HepG2 (cell line): ENCODE measurements at regions not wholly inside any gene's neighbourhood (a gene's known extent, or its start where the extent isn't known, plus 50 kb on each side); places are given as distances from the start of the nearest gene placed in this dataset.

Experiments used
- ETS1 ChIP-seq: sonication (generic); formaldehyde crosslinking; IDR thresholded peaks from 2 replicates; pipeline ENCODE4 v1.4.0; 2020; ENCODE audit warnings: missing genetic modification reagents
- HDAC2 ChIP-seq: sonication (generic); formaldehyde crosslinking; IDR thresholded peaks from 2 replicates; pipeline ENCODE4 v1.4.0; 2020; ENCODE audit warnings: missing genetic modification reagents
- NFIC ChIP-seq: IDR thresholded peaks from 2 replicates; pipeline ENCODE4 v1.6.1; 2012; ENCODE audit warnings: mild to moderate bottlenecking, low read length, inconsistent platforms
- RAD51 ChIP-seq: fragments of 450-650 bp; IDR thresholded peaks from 2 replicates; pipeline ENCODE4 v1.6.1; 2016; ENCODE audit warnings: borderline replicate concordance
- SNRNP70 ChIP-seq: fragments of 200-400 bp; formaldehyde crosslinking; IDR thresholded peaks from 2 replicates; pipeline ENCODE4 v1.6.1; 2017; ENCODE audit warnings: mild to moderate bottlenecking, low read depth, low read length, moderate library complexity
- UBTF ChIP-seq: sonication (generic); formaldehyde crosslinking; IDR thresholded peaks from 2 replicates; pipeline ENCODE4 v1.4.0; 2020; ENCODE audit warnings: mild to moderate bottlenecking, missing genetic modification reagents
- ZBTB10 ChIP-seq: sonication (generic); formaldehyde crosslinking; IDR thresholded peaks from 2 replicates; pipeline ENCODE4 v1.4.0; 2020; ENCODE audit warnings: missing genetic modification reagents, borderline replicate concordance
- ZNF225 ChIP-seq: sonication (generic); formaldehyde crosslinking; IDR thresholded peaks from 2 replicates; pipeline ENCODE4 v1.4.0; 2020; ENCODE audit warnings: mild to moderate bottlenecking, missing genetic modification reagents
- ZNF460 ChIP-seq: sonication (generic); formaldehyde crosslinking; IDR thresholded peaks from 2 replicates; pipeline ENCODE4 v1.5.1; 2020; ENCODE audit warnings: missing genetic modification reagents, mild to moderate bottlenecking, borderline replicate concordance
- ZSCAN12 ChIP-seq: sonication (generic); formaldehyde crosslinking; IDR thresholded peaks from 2 replicates; pipeline ENCODE4 v1.9.0; 2021; ENCODE audit warnings: mild to moderate bottlenecking, missing genetic modification reagents
- TF ChIP-seq, protein P1 (sequence below), 2 experiments: IDR thresholded peaks; 2 replicates each; pipeline ENCODE4 v1.6.1; 2011 to 2012; ENCODE audit warnings: low read length in 2 of 2, borderline replicate concordance in 1 of 2, low read depth in 1 of 2, mild to moderate bottlenecking in 1 of 2, moderate library complexity in 1 of 2
- TF ChIP-seq, protein P2 (sequence below), 2 experiments: sonication (generic) in 1 of 2; formaldehyde crosslinking in 1 of 2; IDR thresholded peaks; 2 replicates each; pipeline versions ENCODE4 v1.4.0 to v1.6.1; 2018 to 2020; ENCODE audit warnings: missing genetic modification reagents in 2 of 2, borderline replicate concordance in 1 of 2, low read depth in 1 of 2, mild to moderate bottlenecking in 1 of 2, missing biosample characterization in 1 of 2
- TF ChIP-seq, protein P3 (sequence below): sonication (generic); formaldehyde crosslinking; IDR thresholded peaks from 2 replicates; pipeline ENCODE4 v1.8.1; 2023; ENCODE audit warnings: mild to moderate bottlenecking, missing genetic modification reagents, borderline replicate concordance

DNA sequence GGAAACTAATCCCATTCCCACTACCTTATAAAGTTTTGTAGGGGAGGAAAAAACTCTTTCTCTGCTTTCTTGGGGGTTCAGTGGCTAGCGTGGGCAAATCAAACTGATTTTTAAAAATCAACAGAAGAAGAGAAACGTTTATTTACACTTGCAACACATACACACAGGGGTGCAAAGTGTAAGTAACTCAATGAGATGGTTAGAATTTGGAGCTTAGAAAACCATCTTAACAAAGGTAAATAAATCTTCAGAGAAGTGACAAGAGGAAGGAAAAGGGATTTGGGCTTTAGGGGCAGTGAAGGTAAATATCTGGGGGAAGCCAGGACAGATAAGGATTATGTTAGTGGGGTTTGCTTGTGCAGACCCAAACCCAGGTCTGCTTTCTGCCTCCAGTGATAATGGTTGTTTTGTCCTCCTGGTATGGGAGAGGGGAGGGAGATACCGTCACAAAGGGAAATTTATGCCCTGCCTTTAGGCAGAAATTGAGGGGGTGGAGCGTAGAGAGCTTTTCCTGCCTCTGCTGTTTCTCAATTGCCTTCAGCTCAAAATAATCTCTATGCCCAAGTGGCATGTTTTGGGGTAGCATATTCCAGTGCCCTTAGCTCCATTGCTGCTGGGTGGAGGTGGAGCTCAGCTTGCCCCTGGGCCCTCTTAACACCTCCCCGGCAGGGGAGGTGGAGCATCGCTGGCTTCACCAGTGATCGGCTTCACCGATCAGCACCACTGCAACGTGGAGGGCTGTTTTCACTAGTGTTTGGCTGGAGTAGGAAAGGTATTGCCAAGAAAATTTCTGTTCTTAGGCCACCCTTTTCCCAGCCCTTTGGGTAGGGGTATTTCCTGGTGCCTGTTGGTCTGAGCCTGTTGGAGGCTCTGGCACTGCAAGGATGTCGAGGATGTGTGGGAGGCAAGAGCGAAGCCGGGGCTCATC, 92.2 kb downstream of the TEX51 start (continued):
- TF ChIP-seq UBTF (CRISPR knock-in tag) = peak; percentile 50
- TF ChIP-seq, protein P1, sequence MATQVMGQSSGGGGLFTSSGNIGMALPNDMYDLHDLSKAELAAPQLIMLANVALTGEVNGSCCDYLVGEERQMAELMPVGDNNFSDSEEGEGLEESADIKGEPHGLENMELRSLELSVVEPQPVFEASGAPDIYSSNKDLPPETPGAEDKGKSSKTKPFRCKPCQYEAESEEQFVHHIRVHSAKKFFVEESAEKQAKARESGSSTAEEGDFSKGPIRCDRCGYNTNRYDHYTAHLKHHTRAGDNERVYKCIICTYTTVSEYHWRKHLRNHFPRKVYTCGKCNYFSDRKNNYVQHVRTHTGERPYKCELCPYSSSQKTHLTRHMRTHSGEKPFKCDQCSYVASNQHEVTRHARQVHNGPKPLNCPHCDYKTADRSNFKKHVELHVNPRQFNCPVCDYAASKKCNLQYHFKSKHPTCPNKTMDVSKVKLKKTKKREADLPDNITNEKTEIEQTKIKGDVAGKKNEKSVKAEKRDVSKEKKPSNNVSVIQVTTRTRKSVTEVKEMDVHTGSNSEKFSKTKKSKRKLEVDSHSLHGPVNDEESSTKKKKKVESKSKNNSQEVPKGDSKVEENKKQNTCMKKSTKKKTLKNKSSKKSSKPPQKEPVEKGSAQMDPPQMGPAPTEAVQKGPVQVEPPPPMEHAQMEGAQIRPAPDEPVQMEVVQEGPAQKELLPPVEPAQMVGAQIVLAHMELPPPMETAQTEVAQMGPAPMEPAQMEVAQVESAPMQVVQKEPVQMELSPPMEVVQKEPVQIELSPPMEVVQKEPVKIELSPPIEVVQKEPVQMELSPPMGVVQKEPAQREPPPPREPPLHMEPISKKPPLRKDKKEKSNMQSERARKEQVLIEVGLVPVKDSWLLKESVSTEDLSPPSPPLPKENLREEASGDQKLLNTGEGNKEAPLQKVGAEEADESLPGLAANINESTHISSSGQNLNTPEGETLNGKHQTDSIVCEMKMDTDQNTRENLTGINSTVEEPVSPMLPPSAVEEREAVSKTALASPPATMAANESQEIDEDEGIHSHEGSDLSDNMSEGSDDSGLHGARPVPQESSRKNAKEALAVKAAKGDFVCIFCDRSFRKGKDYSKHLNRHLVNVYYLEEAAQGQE (IDR thresholded peaks at IDR 0.05; ENCODE audit: borderline replicate concordance in 1 of 2, low read depth in 1 of 2, low read length in 2 of 2) = 0 out of 4 replicates have a peak, but pooled peaks of 1 of the 2 experiments have one; percentile 44
- 0 out of 2 replicates have a peak, but pooled peaks have one; percentile 27 for TF ChIP-seq ZNF225 (CRISPR knock-in tag)
- TF ChIP-seq NFIC = peak; percentile 84; the same call in 1 of the 2 replicates
- TF ChIP-seq ZNF460 (CRISPR knock-in tag) = no peak; the same call in 1 of the 2 replicates
- no peak for TF ChIP-seq RAD51
- TF ChIP-seq ZSCAN12 (CRISPR knock-in tag) = no peak
- no peak for TF ChIP-seq ETS1 (CRISPR knock-in tag)
- TF ChIP-seq, protein P2, sequence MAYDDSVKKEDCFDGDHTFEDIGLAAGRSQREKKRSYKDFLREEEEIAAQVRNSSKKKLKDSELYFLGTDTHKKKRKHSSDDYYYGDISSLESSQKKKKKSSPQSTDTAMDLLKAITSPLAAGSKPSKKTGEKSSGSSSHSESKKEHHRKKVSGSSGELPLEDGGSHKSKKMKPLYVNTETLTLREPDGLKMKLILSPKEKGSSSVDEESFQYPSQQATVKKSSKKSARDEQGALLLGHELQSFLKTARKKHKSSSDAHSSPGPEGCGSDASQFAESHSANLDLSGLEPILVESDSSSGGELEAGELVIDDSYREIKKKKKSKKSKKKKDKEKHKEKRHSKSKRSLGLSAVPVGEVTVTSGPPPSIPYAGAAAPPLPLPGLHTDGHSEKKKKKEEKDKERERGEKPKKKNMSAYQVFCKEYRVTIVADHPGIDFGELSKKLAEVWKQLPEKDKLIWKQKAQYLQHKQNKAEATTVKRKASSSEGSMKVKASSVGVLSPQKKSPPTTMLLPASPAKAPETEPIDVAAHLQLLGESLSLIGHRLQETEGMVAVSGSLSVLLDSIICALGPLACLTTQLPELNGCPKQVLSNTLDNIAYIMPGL (CRISPR knock-in tag; IDR thresholded peaks at IDR 0.05; ENCODE audit: borderline replicate concordance in 1 of 2, low read depth in 1 of 2) = peak in 1 of 2 experiments; percentile 20; a peak in 1 of 4 replicates
- TF ChIP-seq ZBTB10 = peak; percentile 59; the same call in 1 of the 2 replicates
- TF ChIP-seq, protein P3, sequence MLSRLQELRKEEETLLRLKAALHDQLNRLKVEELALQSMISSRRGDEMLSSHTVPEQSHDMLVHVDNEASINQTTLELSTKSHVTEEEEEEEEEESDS (CRISPR knock-in tag) = no peak
- no peak for TF ChIP-seq SNRNP70
- TF ChIP-seq HDAC2 = peak; percentile 56
